ENCODE measurements at regions not wholly inside any gene's neighbourhood (a gene's known extent, or its start where the extent isn't known, plus 50 kb on each side); places are given as distances from the start of the nearest gene placed in this dataset.

- H3K4me2 ChIP-seq (ENCODE audit: low read length) = no peak overlapping the region
- no peaks in the 10 kb centered on the region for H3K79me2 ChIP-seq (ENCODE audit: low read length)
- H3K9me3 ChIP-seq (ENCODE audit: insufficient read depth, low read length) = no peaks in the 10 kb centered on the region
- TF ChIP-seq CTCF (IDR thresholded peaks at IDR 0.05; ENCODE audit: low read depth, low read length) (no peak), EZH2phosphoT487 (IDR thresholded peaks at IDR 0.05; ENCODE audit: low read depth) (no peak)
- H4K20me1 ChIP-seq (ENCODE audit: insufficient read depth, low read length) = no peaks in the 10 kb centered on the region
- no peaks in the 10 kb centered on the region for H3K27me3 ChIP-seq (ENCODE audit: low read depth, low read length)
- no peak overlapping the region for H2AFZ ChIP-seq (ENCODE audit: low read depth, low read length)
- no peaks in the 10 kb centered on the region for H3K4me1 ChIP-seq (ENCODE audit: low read length)
- H3K4me3 ChIP-seq (ENCODE audit: low read length) = no peak overlapping the region
- H3K9ac ChIP-seq (ENCODE audit: low read length) = no peak overlapping the region
- H3K27ac ChIP-seq (ENCODE audit: low read length) = no peak overlapping the region
- H3K36me3 ChIP-seq (replicated peaks; ENCODE audit: low read depth, low read length) = no peaks in the 10 kb centered on the region
These were observed 714.7 kb downstream of the QKI start for GRCh38 chr6:164129218-164129617.

GRCh38 chr6:164128101-164128500, 713.6 kb downstream of the QKI start:
- H3K4me3 ChIP-seq (ENCODE audit: low read length) = no peak overlapping the region
- no peak overlapping the region for H3K9ac ChIP-seq (ENCODE audit: low read length)
- H3K4me1 ChIP-seq (ENCODE audit: low read length) = no peaks in the 10 kb centered on the region
- H3K4me2 ChIP-seq (ENCODE audit: low read length) = no peak overlapping the region
- H3K27ac ChIP-seq (ENCODE audit: low read length) = no peak overlapping the region
- H3K36me3 ChIP-seq (replicated peaks; ENCODE audit: low read depth, low read length) = no peaks in the 10 kb centered on the region
- no peaks in the 10 kb centered on the region for H3K79me2 ChIP-seq (ENCODE audit: low read length)
- no peak for TF ChIP-seq CTCF (IDR thresholded peaks at IDR 0.05; ENCODE audit: low read depth, low read length)
- TF ChIP-seq EZH2phosphoT487 (IDR thresholded peaks at IDR 0.05; ENCODE audit: low read depth) = no peak
- no peaks in the 10 kb centered on the region for H3K27me3 ChIP-seq (ENCODE audit: low read depth, low read length)
- no peaks in the 10 kb centered on the region for H3K9me3 ChIP-seq (ENCODE audit: insufficient read depth, low read length)
- no peak overlapping the region for H2AFZ ChIP-seq (ENCODE audit: low read depth, low read length)
- H4K20me1 ChIP-seq (ENCODE audit: insufficient read depth, low read length) = no peaks in the 10 kb centered on the region

GRCh38 chr6:164124986-164125385, 710.5 kb downstream of the QKI start:
- Histone ChIP-seq H3K4me1 (ENCODE audit: low read length) (no peaks in the 10 kb centered on the region), H3K9ac (ENCODE audit: low read length) (no peak overlapping the region), H3K79me2 (ENCODE audit: low read length) (no peaks in the 10 kb centered on the region), H3K9me3 (ENCODE audit: insufficient read depth, low read length) (no peaks in the 10 kb centered on the region), H2AFZ (ENCODE audit: low read depth, low read length) (no peak overlapping the region), H3K27ac (ENCODE audit: low read length) (no peak overlapping the region), H4K20me1 (ENCODE audit: insufficient read depth, low read length) (no peaks in the 10 kb centered on the region), H3K27me3 (ENCODE audit: low read depth, low read length) (no peaks in the 10 kb centered on the region), H3K36me3 (replicated peaks; ENCODE audit: low read depth, low read length) (no peaks in the 10 kb centered on the region), H3K4me3 (ENCODE audit: low read length) (no peak overlapping the region), H3K4me2 (ENCODE audit: low read length) (no peak overlapping the region)
- TF ChIP-seq EZH2phosphoT487 (IDR thresholded peaks at IDR 0.05; ENCODE audit: low read depth) (no peak), CTCF (IDR thresholded peaks at IDR 0.05; ENCODE audit: low read depth, low read length) (no peak)

- H3K27ac ChIP-seq (ENCODE audit: low read length) = no peak overlapping the region
- no peaks in the 10 kb centered on the region for H3K9me3 ChIP-seq (ENCODE audit: insufficient read depth, low read length)
- no peaks in the 10 kb centered on the region for H3K79me2 ChIP-seq (ENCODE audit: low read length)
- H3K4me2 ChIP-seq (ENCODE audit: low read length) = no peak overlapping the region
- H3K4me1 ChIP-seq (ENCODE audit: low read length) = no peaks in the 10 kb centered on the region
- H4K20me1 ChIP-seq (ENCODE audit: insufficient read depth, low read length) = no peaks in the 10 kb centered on the region
- H3K4me3 ChIP-seq (ENCODE audit: low read length) = no peak overlapping the region
- no peak overlapping the region for H3K9ac ChIP-seq (ENCODE audit: low read length)
- no peak overlapping the region for H2AFZ ChIP-seq (ENCODE audit: low read depth, low read length)
- TF ChIP-seq CTCF (IDR thresholded peaks at IDR 0.05; ENCODE audit: low read depth, low read length) (no peak), EZH2phosphoT487 (IDR thresholded peaks at IDR 0.05; ENCODE audit: low read depth) (no peak)
- H3K27me3 ChIP-seq (ENCODE audit: low read depth, low read length) = no peaks in the 10 kb centered on the region; the same call in 1 of the 2 replicates
- no peaks in the 10 kb centered on the region for H3K36me3 ChIP-seq (replicated peaks; ENCODE audit: low read depth, low read length)
These were observed 710.0 kb downstream of the QKI start for GRCh38 chr6:164124473-164124872.
